Motor neuron (in vitro differentiated cells): ENCODE measurements at regions not wholly inside any gene's neighbourhood (a gene's known extent, or its start where the extent isn't known, plus 50 kb on each side); places are given as distances from the start of the nearest gene placed in this dataset.

Experiments
- ATAC-seq, 8 experiments: fragments of 200-7000 bp; cut with Tn5 transposase; replicated peaks in 6 of 8; 2 replicates each; pipeline ENCODE4 v1.8.0; 2021; ENCODE audit warnings: mild to moderate bottlenecking in 8 of 8, moderate library complexity in 8 of 8
- H3K27ac ChIP-seq, 2 donors: fragments of 250-450 bp; sonication (Bioruptor Pico); 2 replicates each; pipeline ENCODE4 v1.9.0; 2021; ENCODE audit warnings: antibody characterized with exemption in 2 of 2, mild to moderate bottlenecking in 2 of 2, moderate library complexity in 1 of 2
- H3K4me1 ChIP-seq, 2 donors: fragments of 250-450 bp; sonication (Bioruptor Pico); replicated peaks in 1 of 2; 2 replicates each; pipeline ENCODE4 v1.6.1; 2021; ENCODE audit warnings: antibody characterized with exemption in 2 of 2, mild to moderate bottlenecking in 2 of 2, moderate library complexity in 1 of 2
- H3K4me3 ChIP-seq, 5 donors: fragments of 250-450 bp; sonication (Bioruptor Pico); 2 replicates each; pipeline ENCODE4 v1.9.0; 2021; ENCODE audit warnings: antibody characterized with exemption in 5 of 5, mild to moderate bottlenecking in 5 of 5, moderate library complexity in 4 of 5
- WGBS, 10 experiments: fragments of 450-650 bp; shearing (Covaris generic); methylation state at CpG; one replicate each; pipeline ENCODE4 v1.0.0; 2022; 5-methylcytosine and 5-hydroxymethylcytosine counted together
- in situ Hi-C, 9 experiments: fragments of 400-800 bp; cut with MboI; loops; one replicate each; pipeline ENCODE4 v1.15.0; 2021; ENCODE audit warnings: low sequenced_read_pairs in 9 of 9, low pct_unique_long_range_greater_than_20kb in 2 of 9; ENCODE audit not compliant: unreplicated experiment in 9 of 9

DNA sequence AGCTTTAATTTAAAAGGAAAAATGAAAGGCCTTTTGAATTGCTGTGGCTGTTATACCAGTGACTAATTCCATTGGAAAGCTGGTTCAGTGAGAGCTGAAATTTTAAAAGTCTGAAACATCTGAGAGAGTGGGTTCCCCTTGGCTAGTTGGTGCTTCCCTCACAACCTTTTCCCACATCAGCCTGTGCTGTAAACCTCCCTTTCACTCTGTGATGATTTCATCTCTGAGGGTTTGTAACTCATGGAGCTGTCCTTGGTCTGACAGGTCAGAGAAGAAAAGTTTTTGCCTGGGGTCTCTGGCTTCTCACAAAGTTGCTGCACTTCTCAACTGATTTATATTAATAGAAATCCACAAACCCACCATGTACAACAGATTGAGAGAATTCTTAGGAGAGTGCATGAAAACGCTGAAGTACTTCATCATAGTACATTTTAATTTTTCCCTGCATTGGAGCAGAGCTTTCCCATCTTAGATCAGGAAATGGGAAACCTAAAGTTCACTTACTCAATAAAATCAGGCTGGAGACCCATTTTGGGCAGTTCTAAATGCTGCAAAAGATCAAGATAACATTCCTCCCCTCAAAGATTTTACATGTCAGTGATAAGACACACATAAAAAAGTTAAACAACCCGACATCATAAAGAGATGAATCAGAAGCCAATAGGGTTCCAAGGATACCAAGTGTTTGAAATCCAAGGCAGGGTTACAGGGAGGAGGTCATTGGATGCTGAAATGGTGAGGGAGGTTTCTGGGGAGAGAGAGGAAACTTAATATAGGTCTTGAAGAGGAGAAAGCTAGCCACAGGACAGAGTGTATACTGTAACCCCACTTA lies 157.0 kb upstream of the MKLN1 start:
- 20 to 100% (median 76%) methylated on average over 1 to 2 of the region's 2 CpGs for WGBS, 10 experiments
- in situ Hi-C loops, result no loop called here
- H3K4me1 ChIP-seq, result no peaks in the 10 kb centered on the region
- H3K4me3 ChIP-seq, result no peak overlapping the region
- ATAC-seq, result peak in 1 of 8 experiments; percentile 42
- H3K27ac ChIP-seq, result no peak overlapping the region

DNA sequence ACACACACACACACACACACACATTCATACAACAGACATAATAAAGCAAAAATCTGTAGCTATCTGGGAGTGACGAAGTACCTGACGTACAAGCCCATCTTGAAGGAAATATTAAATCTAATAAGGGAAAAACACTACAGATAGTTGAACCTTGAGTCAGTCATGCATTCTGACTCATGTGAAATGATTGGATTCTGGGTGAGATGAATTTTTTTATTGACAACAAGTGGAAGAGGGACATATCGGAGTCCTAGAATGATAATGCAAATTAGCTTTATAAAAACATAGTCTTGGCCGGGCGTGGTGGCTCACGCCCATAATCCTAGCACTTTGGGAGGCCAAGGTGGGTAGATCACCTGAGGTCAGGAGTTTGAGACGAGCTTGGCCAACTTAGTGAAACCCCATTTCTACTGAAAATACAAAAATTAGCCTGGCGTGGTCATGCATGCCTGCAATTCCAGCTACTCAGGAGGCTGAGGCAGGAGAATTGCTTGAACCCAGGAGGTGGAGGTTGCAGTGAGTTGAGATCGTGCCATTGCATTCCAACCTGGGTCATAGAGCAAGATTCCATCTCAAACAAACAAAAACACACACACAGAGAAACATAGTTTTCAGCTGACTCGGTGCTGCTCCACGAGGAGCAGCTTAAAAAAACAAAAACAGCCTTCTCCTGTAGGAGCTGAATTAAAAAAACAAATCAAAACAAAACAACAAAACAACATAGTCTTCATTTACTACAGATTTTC lies 154.4 kb upstream of the MKLN1 start:
- no peak for ATAC-seq
- no peak overlapping the region for H3K4me3 ChIP-seq
- no peak overlapping the region for H3K27ac ChIP-seq
- WGBS, 10 experiments, result 20 to 93% (median 85%) methylated on average over 3 to 10 of the region's 11 CpGs; no CpG with 5 or more reads in 1 of the 10 experiments
- no peaks in the 10 kb centered on the region for H3K4me1 ChIP-seq
- in situ Hi-C loops, result no loop called here

DNA sequence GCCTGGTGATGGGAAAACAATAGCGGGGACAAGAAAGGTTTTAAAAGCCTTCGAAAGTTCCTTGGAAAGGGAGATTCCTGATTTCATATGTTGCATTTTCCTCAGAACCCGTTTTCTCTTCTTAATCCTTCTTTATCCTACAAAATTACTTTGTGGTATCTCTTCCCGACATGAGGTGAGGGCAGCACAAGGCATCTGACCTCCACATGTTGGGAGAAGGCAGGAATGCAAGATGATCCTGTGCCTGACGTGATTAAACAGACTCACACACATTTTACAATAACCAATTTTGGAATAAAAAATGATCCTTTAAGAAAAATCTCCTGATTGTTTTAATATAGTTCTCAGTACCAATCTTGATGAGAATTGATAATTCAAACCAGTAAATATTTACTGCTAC lies 153.3 kb upstream of the MKLN1 start:
- Histone ChIP-seq H3K4me3 (no peak overlapping the region), H3K27ac (no peak overlapping the region), H3K4me1 (no peaks in the 10 kb centered on the region)
- WGBS, 10 experiments, result 42 to 100% (median 80%) methylated on average over 1 to 5 of the region's 5 CpGs
- ATAC-seq, result no peak
- in situ Hi-C loops, result no loop called here

DNA sequence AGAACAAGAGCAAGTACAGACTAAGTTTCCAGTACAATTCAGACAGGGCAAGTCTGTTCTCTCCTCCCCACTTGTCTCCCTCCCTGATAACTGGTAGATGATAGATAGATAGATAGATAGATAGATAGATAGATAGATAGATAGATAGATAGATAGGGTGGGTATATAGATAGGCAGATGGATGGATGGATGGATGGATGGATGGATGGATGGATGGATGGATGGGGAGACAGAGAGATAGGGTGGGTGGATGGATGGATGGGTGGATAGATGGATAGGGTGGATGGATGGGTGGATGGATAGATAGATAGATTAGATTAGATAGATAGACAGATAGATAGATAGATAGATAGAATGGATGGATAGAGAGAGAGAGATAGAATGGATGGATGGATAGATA lies 152.8 kb upstream of the MKLN1 start:
- Histone ChIP-seq H3K4me1 (no peaks in the 10 kb centered on the region), H3K27ac (no peak overlapping the region), H3K4me3 (no peak overlapping the region)
- ATAC-seq, result no peak
- in situ Hi-C loops, result no loop called here

DNA sequence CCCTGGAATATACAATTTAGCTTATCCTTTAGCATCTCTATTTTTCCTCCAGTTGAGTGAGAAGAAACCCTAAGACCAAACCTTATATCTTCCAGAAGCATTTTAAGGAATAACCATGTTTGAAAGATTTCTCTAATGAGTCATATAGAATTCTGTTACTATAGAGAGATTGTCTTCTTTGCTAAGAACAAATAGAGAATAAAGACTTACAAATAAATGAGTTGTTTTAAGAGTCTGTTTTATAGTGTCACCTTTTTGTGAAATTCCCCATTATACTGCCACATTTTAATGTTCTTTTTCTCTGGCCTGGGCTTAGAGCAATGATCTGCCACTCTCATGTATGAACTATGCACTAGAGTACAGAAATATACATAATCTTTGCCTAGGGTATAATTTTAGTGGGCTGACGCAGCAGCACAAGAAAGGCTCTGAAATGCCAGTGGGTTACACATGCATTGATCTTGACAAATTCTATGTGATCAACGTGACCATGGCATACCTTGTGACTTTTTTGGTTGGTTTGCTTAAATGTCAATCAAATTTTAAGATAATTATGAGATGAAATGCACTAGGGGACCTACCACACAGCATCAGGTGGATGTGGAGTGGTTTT lies 145.1 kb upstream of the MKLN1 start:
- Histone ChIP-seq H3K27ac (no peak overlapping the region), H3K4me3 (no peak overlapping the region), H3K4me1 (no peaks in the 10 kb centered on the region)
- WGBS, 10 experiments, result 10 to 100% (median 76%) methylated on average over 1 to 2 of the region's 2 CpGs
- in situ Hi-C loops, result no loop called here
- ATAC-seq, result peak in 1 of 8 experiments; percentile 98

DNA sequence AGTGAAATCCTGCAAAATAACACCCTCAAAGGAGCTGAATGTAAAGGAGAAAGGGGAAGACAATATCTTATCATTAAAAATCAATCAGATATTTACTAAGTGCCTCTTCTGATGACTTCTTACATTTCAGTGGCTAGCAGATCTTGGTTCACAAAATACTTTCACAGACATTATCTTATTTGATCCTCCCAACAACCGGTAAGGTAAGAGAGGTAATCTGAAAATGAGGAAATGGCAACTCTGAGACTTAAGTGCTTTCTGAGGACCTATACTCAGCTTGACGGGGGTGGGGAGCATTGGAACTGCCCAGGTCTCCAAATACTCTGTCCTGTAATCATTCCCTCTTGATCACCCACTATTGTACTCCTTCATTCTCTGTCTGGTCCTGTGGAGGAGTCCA lies 144.6 kb upstream of the MKLN1 start:
- H3K4me3 ChIP-seq, result no peak overlapping the region
- in situ Hi-C loops, result no loop called here
- no peak overlapping the region for H3K27ac ChIP-seq

DNA sequence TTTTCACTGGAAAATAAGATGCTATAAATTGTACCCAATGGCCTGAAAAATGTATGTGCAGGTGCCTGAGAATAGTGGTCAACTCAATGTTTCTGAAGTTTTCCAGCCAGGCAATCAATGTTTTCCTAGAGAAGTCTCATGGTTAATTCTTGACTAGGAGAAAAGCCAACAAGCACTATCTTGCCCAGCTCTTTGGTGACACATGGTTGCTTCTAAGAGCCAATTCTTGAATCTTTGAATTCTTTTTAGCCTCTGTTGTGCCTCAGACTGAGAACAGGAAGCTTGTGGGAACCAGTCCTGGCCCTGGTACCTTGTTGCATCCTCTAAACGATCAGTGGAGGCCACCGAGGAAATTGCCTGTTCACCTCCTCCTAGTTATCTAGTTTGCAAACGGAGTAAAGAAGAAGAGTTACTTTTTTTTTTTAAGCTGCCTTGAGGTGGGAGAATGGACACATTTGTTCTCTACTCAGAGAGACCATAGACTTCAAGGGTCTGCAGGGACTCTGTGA lies 144.0 kb upstream of the MKLN1 start:
- no peak for ATAC-seq
- WGBS, 10 experiments, result 0 to 100% (median 80%) methylated on average over 1 to 3 of the region's 3 CpGs; no CpG with 5 or more reads in 5 of the 10 experiments
- in situ Hi-C loops, result no loop called here
- Histone ChIP-seq H3K27ac (no peak overlapping the region), H3K4me1 (no peaks in the 10 kb centered on the region), H3K4me3 (no peak overlapping the region)

More for the DNA sequence above, 144.6 kb upstream of the MKLN1 start:
- 71 to 100% (median 90%) methylated on average over 1 to 2 of the region's 2 CpGs; no CpG with 5 or more reads in 3 of the 10 experiments for WGBS, 10 experiments
- H3K4me1 ChIP-seq, result no peaks in the 10 kb centered on the region
- no peak for ATAC-seq

DNA sequence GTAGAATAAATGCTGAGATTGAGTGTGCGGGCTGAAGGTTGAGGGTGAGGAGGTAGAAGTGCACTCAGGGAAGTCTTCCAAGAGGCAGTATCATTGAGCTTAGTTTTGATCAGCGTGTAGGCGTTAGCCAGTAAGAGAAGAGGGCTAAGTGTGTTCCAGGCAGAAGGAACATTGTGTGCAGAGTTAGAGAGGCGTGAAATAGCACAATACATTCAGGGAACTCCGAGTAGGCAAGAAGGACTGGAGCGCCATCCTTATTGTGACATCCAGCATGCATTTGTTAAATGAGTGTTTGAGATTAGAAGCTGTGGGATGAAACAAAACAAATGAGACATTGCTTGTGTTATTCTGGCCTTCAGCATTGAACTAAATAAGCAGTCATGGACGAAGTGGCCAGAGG lies 140.9 kb upstream of the MKLN1 start:
- peak in 2 of 8 experiments; percentile 29 to 40 for ATAC-seq
- H3K4me3 ChIP-seq, result no peak overlapping the region
- no peaks in the 10 kb centered on the region for H3K4me1 ChIP-seq
- H3K27ac ChIP-seq, result no peak overlapping the region
- WGBS, 10 experiments, result 79 to 96% (median 89%) methylated on average over 1 to 7 of the region's 7 CpGs; no CpG with 5 or more reads in 1 of the 10 experiments
- in situ Hi-C loops, result no loop called here

DNA sequence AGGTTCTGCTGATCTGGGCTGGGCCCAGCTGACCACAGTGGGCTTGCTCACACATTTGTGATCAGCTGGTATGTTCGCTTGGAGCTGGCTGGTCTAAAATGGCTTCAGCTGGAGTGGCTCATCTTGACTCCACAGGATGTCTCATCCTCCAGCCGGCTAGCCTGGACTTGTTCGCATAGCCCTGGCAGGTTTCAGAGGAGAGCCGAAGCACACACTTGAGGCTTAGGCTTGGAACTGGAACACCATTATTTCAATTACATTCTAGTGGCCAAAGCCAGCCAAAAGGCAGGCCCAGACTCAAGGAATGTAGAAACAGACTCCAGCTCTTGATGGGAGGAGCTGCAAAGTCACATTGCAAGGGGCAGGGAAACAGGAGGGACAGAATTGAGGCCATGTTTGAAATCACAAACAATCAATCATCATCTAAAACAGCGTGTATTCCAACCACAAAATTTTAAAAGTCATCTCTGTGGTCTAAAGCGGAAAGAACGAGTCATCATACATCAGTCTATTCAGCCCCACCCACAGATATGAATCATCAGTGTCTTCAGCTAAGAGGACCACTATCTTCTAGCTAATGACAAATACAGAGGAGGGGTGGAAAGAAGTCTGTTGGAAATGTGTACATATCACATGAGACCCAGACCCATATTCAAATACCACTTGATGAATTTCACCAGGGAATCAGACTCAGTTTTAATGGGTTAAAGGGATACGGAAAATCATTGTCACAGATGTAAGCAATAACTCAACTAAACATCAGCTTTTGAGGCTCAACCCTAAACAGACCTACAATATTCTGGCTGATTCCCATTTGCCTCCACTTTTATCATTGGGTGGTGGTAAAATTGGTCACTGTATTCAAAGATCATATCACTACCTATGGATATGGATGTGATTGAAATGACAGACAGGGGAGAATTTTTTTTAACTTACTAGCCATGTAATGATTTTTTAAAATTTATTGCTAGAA lies 139.0 kb upstream of the MKLN1 start:
- Histone ChIP-seq H3K4me1 (no peaks in the 10 kb centered on the region), H3K27ac (no peak overlapping the region), H3K4me3 (no peak overlapping the region)
- in situ Hi-C loops, result no loop called here
- 3 to 100% (median 63%) methylated on average over 1 to 7 of the region's 8 CpGs for WGBS, 10 experiments
- peak; percentile 75 to 90 (median 84) for ATAC-seq

DNA sequence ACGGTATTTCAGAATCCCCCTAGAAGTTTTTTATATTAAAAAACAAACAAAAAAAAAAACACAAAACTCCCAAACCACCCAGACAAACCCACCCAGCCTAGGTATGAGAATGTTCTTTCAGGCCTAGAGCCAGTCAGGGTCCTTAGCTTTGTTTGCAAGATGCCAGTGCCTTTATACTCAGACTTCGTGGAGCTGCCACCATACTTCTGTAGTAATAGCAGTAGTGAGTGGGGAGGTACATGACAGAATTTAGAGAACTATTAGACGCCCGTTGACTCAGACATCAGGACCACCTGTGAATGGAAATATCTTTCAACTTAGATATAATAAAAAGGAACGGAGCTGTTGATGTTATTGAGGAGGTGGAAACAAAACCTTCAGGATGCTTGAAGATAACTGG lies 138.2 kb upstream of the MKLN1 start:
- no peak for ATAC-seq
- Histone ChIP-seq H3K4me3 (no peak overlapping the region), H3K4me1 (no peaks in the 10 kb centered on the region), H3K27ac (no peak overlapping the region)
- WGBS, 10 experiments, result 83 to 94% (median 88%) methylated on average over 1 to 5 of the region's 5 CpGs; no CpG with 5 or more reads in 2 of the 10 experiments
- in situ Hi-C loops, result no loop called here

DNA sequence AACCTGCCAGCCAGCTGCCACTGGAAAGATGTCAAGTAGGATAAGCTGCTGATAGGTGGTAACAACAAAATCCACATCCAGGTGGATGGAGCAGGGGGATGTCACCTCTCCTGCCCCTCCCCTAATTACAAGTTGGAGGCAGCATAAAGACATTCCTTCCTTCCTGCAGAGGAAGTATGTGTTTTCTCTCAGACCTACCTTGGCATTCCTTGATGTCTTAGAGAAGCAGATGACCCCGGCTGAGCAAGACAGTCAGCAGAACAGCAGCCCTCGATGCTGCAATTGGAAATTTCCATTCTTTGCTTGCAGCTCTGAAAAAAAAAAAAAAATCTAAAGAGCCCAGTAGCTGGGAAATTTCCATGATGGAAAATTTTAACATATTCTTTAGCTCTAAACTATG lies 137.5 kb upstream of the MKLN1 start:
- in situ Hi-C loops, result no loop called here
- Histone ChIP-seq H3K4me1 (no peaks in the 10 kb centered on the region), H3K27ac (no peak overlapping the region), H3K4me3 (no peak overlapping the region)
- 0 to 33% (median 13%) methylated on average over 1 to 2 of the region's 2 CpGs; no CpG with 5 or more reads in 3 of the 10 experiments for WGBS, 10 experiments
- peak in 1 of 8 experiments; percentile 38 for ATAC-seq

DNA sequence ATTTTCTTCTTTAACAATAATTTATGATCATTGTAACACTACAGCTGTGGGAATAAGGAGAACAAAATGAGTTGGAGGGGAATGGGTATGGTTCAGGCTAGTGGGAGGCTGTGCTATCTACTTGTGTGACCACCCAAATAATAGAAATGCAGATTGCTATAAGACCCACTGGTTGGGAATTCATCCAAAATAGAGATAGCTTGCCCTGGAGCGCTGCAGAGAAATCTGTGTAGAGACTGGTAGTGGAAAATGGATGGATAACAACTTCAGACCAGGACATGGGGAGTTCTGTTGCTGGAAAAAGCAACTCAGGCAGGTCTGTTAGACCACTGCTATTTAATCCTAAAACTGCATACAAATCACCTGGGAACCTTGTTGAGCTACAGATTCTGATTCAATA lies 137.1 kb upstream of the MKLN1 start:
- in situ Hi-C loops, result no loop called here
- ATAC-seq, result peak in 1 of 8 experiments; percentile 11
- no peaks in the 10 kb centered on the region for H3K4me1 ChIP-seq
- WGBS, 10 experiments, result 17 to 86% (median 63%) methylated on average over 1 of the region's 1 CpG; no CpG with 5 or more reads in 6 of the 10 experiments
- no peak overlapping the region for H3K4me3 ChIP-seq
- H3K27ac ChIP-seq, result no peak overlapping the region
